Neural progenitor cell (in vitro differentiated cells): ENCODE measurements at regions not wholly inside any gene's neighbourhood (a gene's known extent, or its start where the extent isn't known, plus 50 kb on each side); places are given as distances from the start of the nearest gene placed in this dataset.

Source experiments
- CTCF ChIP-seq: fragments of 200-600 bp; sonication (generic); IDR thresholded peaks from 2 replicates; pipeline ENCODE4 v1.5.1; 2017; ENCODE audit warnings: antibody characterized with exemption, mild to moderate bottlenecking
- EZH2 ChIP-seq: fragments of 200-600 bp; sonication (generic); IDR thresholded peaks from 2 replicates; pipeline ENCODE4 v1.6.1; 2017; ENCODE audit warnings: antibody characterized with exemption, mild to moderate bottlenecking, moderate library complexity
- EZH2phosphoT487 ChIP-seq: fragments of 200-600 bp; sonication (generic); IDR thresholded peaks from 2 replicates; pipeline ENCODE4 v1.6.1; 2017; ENCODE audit warnings: antibody characterized with exemption

GRCh38 chr13:19074519-19074918 is 107.1 kb downstream of the TUBA3C start:
- no peak for TF ChIP-seq CTCF
- no peak for TF ChIP-seq EZH2
- TF ChIP-seq EZH2phosphoT487: no peak
